Kidney epithelial cell (primary cell): ENCODE measurements at regions not wholly inside any gene's neighbourhood (a gene's known extent, or its start where the extent isn't known, plus 50 kb on each side); places are given as distances from the start of the nearest gene placed in this dataset.

Experiments used
- DNase-seq: peaks from one replicate; pipeline ENCODE4 v3.0.0-alpha.2; 2010; ENCODE audit warnings: low read depth
- H3K27me3 ChIP-seq: 2 replicates; pipeline ENCODE4 v1.6.0; 2011; ENCODE audit warnings: low read length; ENCODE audit not compliant: control insufficient read depth, insufficient read depth
- H3K36me3 ChIP-seq: 2 replicates; pipeline ENCODE4 v1.5.1; 2011; ENCODE audit warnings: low read length; ENCODE audit not compliant: control insufficient read depth, insufficient read depth
- H3K4me3 ChIP-seq: 2 replicates; pipeline ENCODE4 v1.5.1; 2011; ENCODE audit warnings: low read depth, mild to moderate bottlenecking, control low read depth, low read length
- CTCF ChIP-seq: IDR thresholded peaks from 2 replicates; pipeline ENCODE4 v1.5.1; 2011; ENCODE audit warnings: mild to moderate bottlenecking, moderate library complexity, low read length, control low read depth, inconsistent platforms; ENCODE audit not compliant: insufficient read depth, poor library complexity, severe bottlenecking

GRCh38 chr13:86368924-86369323, 569.7 kb upstream of the SLITRK6 start:
- no peak for TF ChIP-seq CTCF
- no peak overlapping the region for H3K4me3 ChIP-seq
- DNase-seq = no peak
- no peaks in the 10 kb centered on the region for H3K27me3 ChIP-seq
- H3K36me3 ChIP-seq = no peaks in the 10 kb centered on the region

- Histone ChIP-seq H3K27me3 (no peaks in the 10 kb centered on the region), H3K4me3 (no peak overlapping the region), H3K36me3 (no peaks in the 10 kb centered on the region)
- no peak for TF ChIP-seq CTCF
- no peak for DNase-seq
These were observed 578.2 kb upstream of the SLITRK6 start for GRCh38 chr13:86377451-86377850.

- Histone ChIP-seq H3K36me3 (no peaks in the 10 kb centered on the region), H3K4me3 (no peak overlapping the region), H3K27me3 (no peaks in the 10 kb centered on the region)
- DNase-seq = no peak
- TF ChIP-seq CTCF = no peak
These were observed 579.4 kb upstream of the SLITRK6 start for GRCh38 chr13:86378628-86379027.

GRCh38 chr13:86383151-86383550, 583.9 kb upstream of the SLITRK6 start:
- H3K27me3 ChIP-seq = no peaks in the 10 kb centered on the region
- H3K36me3 ChIP-seq = no peaks in the 10 kb centered on the region
- H3K4me3 ChIP-seq = no peak overlapping the region
- no peak for DNase-seq
- no peak for TF ChIP-seq CTCF

GRCh38 chr13:86383561-86383960, 584.3 kb upstream of the SLITRK6 start:
- Histone ChIP-seq H3K27me3 (no peaks in the 10 kb centered on the region), H3K36me3 (no peaks in the 10 kb centered on the region), H3K4me3 (no peak overlapping the region)
- no peak for TF ChIP-seq CTCF
- no peak for DNase-seq

- H3K4me3 ChIP-seq = no peak overlapping the region
- H3K27me3 ChIP-seq = no peaks in the 10 kb centered on the region
- DNase-seq = no peak
- no peaks in the 10 kb centered on the region for H3K36me3 ChIP-seq
- TF ChIP-seq CTCF = no peak
These were observed 598.4 kb upstream of the SLITRK6 start for GRCh38 chr13:86397635-86398034.
